Esophagus muscularis mucosa (tissue), 3 donors: ENCODE measurements at regions not wholly inside any gene's neighbourhood (a gene's known extent, or its start where the extent isn't known, plus 50 kb on each side); places are given as distances from the start of the nearest gene placed in this dataset.

Experiments used
- POLR2A ChIP-seq: fragments of 450-650 bp; IDR thresholded peaks from one replicate; pipeline ENCODE4 v1.6.1; 2017; ENCODE audit warnings: antibody characterized with exemption, moderate library complexity, mild to moderate bottlenecking, low read depth
- POLR2AphosphoS5 ChIP-seq, 2 donors: sonication (generic); formaldehyde crosslinking; IDR thresholded peaks; one replicate each; pipeline ENCODE4 v1.6.1; 2017; ENCODE audit warnings: antibody characterized with exemption in 2 of 2
- TF ChIP-seq, protein P1 (sequence below), 3 experiments: fragments of 200-600 bp in 2 of 3; fragments of 450-650 bp in 1 of 3; sonication (generic) in 2 of 3; IDR thresholded peaks; one replicate each; pipeline ENCODE4 v1.5.1; 2017 to 2019; ENCODE audit warnings: antibody characterized with exemption in 3 of 3, mild to moderate bottlenecking in 2 of 3, moderate library complexity in 1 of 3

GRCh38 chr6:66402873-66403272 lies 695.8 kb upstream of the EYS start:
- no peak for TF ChIP-seq POLR2AphosphoS5 (IDR thresholded peaks at IDR 0.05)
- TF ChIP-seq, protein P1, sequence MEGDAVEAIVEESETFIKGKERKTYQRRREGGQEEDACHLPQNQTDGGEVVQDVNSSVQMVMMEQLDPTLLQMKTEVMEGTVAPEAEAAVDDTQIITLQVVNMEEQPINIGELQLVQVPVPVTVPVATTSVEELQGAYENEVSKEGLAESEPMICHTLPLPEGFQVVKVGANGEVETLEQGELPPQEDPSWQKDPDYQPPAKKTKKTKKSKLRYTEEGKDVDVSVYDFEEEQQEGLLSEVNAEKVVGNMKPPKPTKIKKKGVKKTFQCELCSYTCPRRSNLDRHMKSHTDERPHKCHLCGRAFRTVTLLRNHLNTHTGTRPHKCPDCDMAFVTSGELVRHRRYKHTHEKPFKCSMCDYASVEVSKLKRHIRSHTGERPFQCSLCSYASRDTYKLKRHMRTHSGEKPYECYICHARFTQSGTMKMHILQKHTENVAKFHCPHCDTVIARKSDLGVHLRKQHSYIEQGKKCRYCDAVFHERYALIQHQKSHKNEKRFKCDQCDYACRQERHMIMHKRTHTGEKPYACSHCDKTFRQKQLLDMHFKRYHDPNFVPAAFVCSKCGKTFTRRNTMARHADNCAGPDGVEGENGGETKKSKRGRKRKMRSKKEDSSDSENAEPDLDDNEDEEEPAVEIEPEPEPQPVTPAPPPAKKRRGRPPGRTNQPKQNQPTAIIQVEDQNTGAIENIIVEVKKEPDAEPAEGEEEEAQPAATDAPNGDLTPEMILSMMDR (IDR thresholded peaks at IDR 0.05) = no peak
- TF ChIP-seq POLR2A = no peak
